Keratinocyte (primary cell): ENCODE measurements at regions not wholly inside any gene's neighbourhood (a gene's known extent, or its start where the extent isn't known, plus 50 kb on each side); places are given as distances from the start of the nearest gene placed in this dataset.

ENCODE experiments used
- DNase-seq: peaks from one replicate; pipeline ENCODE4 v3.0.0-alpha.2; 2011; ENCODE audit warnings: low read depth, missing footprints, low spot score
- FAIRE-seq: peaks from 2 replicates; lab custom pipeline; 2011; peaks lifted over from hg19 to GRCh38; lab: Jason Lieb, UNC
- H2AFZ ChIP-seq: 2 replicates; pipeline ENCODE4 v1.6.0; 2012; ENCODE audit warnings: low read length, control low read depth, inconsistent platforms; ENCODE audit not compliant: control insufficient read depth
- H3K27ac ChIP-seq: 2 replicates; pipeline ENCODE4 v1.5.1; 2011; ENCODE audit warnings: low read length; ENCODE audit not compliant: control insufficient read depth, insufficient read depth
- H3K27me3 ChIP-seq: 3 replicates; pipeline ENCODE4 v1.6.0; 2011; ENCODE audit warnings: low read length; ENCODE audit not compliant: control insufficient read depth, insufficient read depth; ENCODE audit errors: extremely low read depth
- H3K36me3 ChIP-seq, 2 experiments: 2 replicates in 1 of 2; 3 replicates in 1 of 2; pipeline ENCODE4 v1.5.1; 2011; ENCODE audit warnings: low read length in 2 of 2, mild to moderate bottlenecking in 1 of 2; ENCODE audit not compliant: control insufficient read depth in 2 of 2, insufficient read depth in 2 of 2; ENCODE audit errors: extremely low read depth in 1 of 2
- H3K4me1 ChIP-seq: 3 replicates; pipeline ENCODE4 v1.5.1; 2011; ENCODE audit warnings: low read length; ENCODE audit not compliant: control insufficient read depth, insufficient read depth; ENCODE audit errors: extremely low read depth
- H3K4me2 ChIP-seq: 3 replicates; pipeline ENCODE4 v1.6.0; 2011; ENCODE audit warnings: low read depth, low read length; ENCODE audit not compliant: control insufficient read depth, insufficient read depth; ENCODE audit errors: extremely low read depth
- H3K4me3 ChIP-seq, 3 experiments: fragments of 200-600 bp in 1 of 3; sonication (generic) in 1 of 3; 2 replicates in 2 of 3; 3 replicates in 1 of 3; pipeline ENCODE4 v1.5.1; 2011 to 2016; ENCODE audit warnings: low read length in 3 of 3, mild to moderate bottlenecking in 3 of 3, control low read depth in 2 of 3, inconsistent platforms in 1 of 3, low read depth in 1 of 3, mixed read lengths in 1 of 3, mixed run types in 1 of 3, moderate library complexity in 1 of 3; ENCODE audit not compliant: control insufficient read depth in 2 of 3, insufficient read depth in 2 of 3; ENCODE audit errors: extremely low read depth in 1 of 3
- H3K79me2 ChIP-seq: 2 replicates; pipeline ENCODE4 v1.6.0; 2012; ENCODE audit warnings: low read length; ENCODE audit not compliant: control insufficient read depth, insufficient read depth
- H3K9ac ChIP-seq: 3 replicates; pipeline ENCODE4 v1.6.0; 2011; ENCODE audit warnings: low read length; ENCODE audit not compliant: control insufficient read depth, insufficient read depth; ENCODE audit errors: extremely low read depth
- H3K9me1 ChIP-seq: 3 replicates; pipeline ENCODE4 v1.6.0; 2011; ENCODE audit warnings: low read length; ENCODE audit not compliant: control insufficient read depth, insufficient read depth; ENCODE audit errors: extremely low read depth
- H3K9me3 ChIP-seq: 2 replicates; pipeline ENCODE4 v1.5.1; 2012; ENCODE audit warnings: low read depth, low read length; ENCODE audit not compliant: control insufficient read depth
- H4K20me1 ChIP-seq: 3 replicates; pipeline ENCODE4 v1.6.0; 2011; ENCODE audit warnings: low read length; ENCODE audit not compliant: control insufficient read depth, insufficient read depth; ENCODE audit errors: extremely low read depth
- EZH2 ChIP-seq: IDR thresholded peaks from one replicate; pipeline ENCODE4 v1.6.1; 2012; ENCODE audit warnings: inconsistent platforms, mild to moderate bottlenecking, low read length, moderate library complexity
- dilution Hi-C: fragments of 300-500 bp; cut with MboI; formaldehyde crosslinking; loops from one replicate; pipeline ENCODE4 v1.7.0; 2020; ENCODE audit warnings: low sequenced_read_pairs; ENCODE audit not compliant: extremely low pct_ligation_motif_present
- TF ChIP-seq, protein P1 (sequence below), 3 experiments: IDR thresholded peaks in 1 of 3; conservative IDR thresholded peaks in 1 of 3; optimal IDR thresholded peaks in 1 of 3; 2 replicates in 2 of 3; 3 replicates in 1 of 3; pipeline versions ENCODE3 to v1.5.1; 2011; ENCODE audit warnings: low read length in 3 of 3, mild to moderate bottlenecking in 3 of 3, moderate library complexity in 2 of 3, control low read depth in 1 of 3, inconsistent platforms in 1 of 3; ENCODE audit not compliant: insufficient read depth in 2 of 3; ENCODE audit errors: extremely low read depth in 1 of 3

DNA sequence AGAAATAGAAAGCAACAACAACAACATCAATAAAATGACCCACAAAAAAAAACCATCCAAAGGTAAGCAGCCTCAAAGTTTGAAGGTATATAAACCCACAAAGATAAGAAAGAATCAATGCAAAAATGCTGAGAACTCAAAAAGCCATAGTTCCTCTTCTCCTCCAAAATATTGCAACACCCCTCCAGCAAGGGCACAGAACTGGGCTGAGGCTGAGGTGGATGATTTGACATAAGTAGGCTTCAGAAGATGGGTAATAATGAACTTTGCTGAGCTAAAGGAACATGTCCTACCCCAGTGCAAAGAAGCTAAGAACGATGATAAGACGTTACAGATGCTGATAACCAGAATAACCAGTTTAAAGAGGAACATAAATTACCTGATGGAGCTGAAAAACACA is 188.8 kb upstream of the BTBD3 start:
- Histone ChIP-seq H3K9me3 (no peaks in the 10 kb centered on the region), H3K27ac (no peak overlapping the region), H3K27me3 (no peaks in the 10 kb centered on the region), H4K20me1 (no peaks in the 10 kb centered on the region), H3K9ac (no peak overlapping the region), H3K4me3 (no peak overlapping the region), H2AFZ (no peak overlapping the region), H3K4me2 (no peak overlapping the region), H3K36me3 (no peaks in the 10 kb centered on the region), H3K9me1 (no peaks in the 10 kb centered on the region), H3K79me2 (no peaks in the 10 kb centered on the region), H3K4me1 (no peaks in the 10 kb centered on the region)
- DNase-seq (no peak), FAIRE-seq (no peak)
- dilution Hi-C loops, result no loop called here
- TF ChIP-seq, protein P1, sequence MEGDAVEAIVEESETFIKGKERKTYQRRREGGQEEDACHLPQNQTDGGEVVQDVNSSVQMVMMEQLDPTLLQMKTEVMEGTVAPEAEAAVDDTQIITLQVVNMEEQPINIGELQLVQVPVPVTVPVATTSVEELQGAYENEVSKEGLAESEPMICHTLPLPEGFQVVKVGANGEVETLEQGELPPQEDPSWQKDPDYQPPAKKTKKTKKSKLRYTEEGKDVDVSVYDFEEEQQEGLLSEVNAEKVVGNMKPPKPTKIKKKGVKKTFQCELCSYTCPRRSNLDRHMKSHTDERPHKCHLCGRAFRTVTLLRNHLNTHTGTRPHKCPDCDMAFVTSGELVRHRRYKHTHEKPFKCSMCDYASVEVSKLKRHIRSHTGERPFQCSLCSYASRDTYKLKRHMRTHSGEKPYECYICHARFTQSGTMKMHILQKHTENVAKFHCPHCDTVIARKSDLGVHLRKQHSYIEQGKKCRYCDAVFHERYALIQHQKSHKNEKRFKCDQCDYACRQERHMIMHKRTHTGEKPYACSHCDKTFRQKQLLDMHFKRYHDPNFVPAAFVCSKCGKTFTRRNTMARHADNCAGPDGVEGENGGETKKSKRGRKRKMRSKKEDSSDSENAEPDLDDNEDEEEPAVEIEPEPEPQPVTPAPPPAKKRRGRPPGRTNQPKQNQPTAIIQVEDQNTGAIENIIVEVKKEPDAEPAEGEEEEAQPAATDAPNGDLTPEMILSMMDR (optimal IDR thresholded peaks at IDR 0.05 in 1 of 3, IDR thresholded peaks at IDR 0.05 in 1 of 3, conservative IDR thresholded peaks at IDR 0.05 in 1 of 3; ENCODE audit: extremely low read depth in 1 of 3, insufficient read depth in 2 of 3, low read length in 3 of 3), result no peak
- TF ChIP-seq EZH2, result no peak

DNA sequence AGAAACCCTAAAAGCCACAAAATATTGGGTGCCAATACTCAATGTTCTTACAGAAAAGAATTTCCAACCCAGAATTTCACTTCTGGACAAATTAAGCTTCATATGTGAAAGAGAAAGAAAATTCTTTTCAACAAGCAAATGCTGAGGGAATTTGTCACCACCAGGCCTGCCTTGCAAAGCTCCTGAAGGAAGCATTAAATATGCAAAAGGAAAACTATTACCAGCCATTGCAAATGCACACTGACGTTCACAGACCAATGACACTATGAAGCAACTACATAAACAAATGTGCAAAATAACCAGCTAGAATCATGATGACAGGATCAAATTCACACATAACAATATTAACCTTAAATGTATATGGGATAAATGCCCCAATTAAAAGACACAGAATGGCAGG is 187.9 kb upstream of the BTBD3 start:
- DNase-seq, result no peak
- FAIRE-seq, result no peak
- Histone ChIP-seq H3K27ac (no peak overlapping the region), H3K4me1 (no peaks in the 10 kb centered on the region), H3K27me3 (no peaks in the 10 kb centered on the region), H3K9me3 (no peaks in the 10 kb centered on the region), H2AFZ (no peak overlapping the region), H3K4me2 (no peak overlapping the region), H4K20me1 (no peaks in the 10 kb centered on the region), H3K9me1 (no peaks in the 10 kb centered on the region), H3K4me3 (no peak overlapping the region), H3K9ac (no peak overlapping the region), H3K36me3 (no peaks in the 10 kb centered on the region), H3K79me2 (no peaks in the 10 kb centered on the region)
- TF ChIP-seq EZH2, result no peak
- TF ChIP-seq, protein P1 (optimal IDR thresholded peaks at IDR 0.05 in 1 of 3, IDR thresholded peaks at IDR 0.05 in 1 of 3, conservative IDR thresholded peaks at IDR 0.05 in 1 of 3; ENCODE audit: extremely low read depth in 1 of 3, insufficient read depth in 2 of 3, low read length in 3 of 3), result no peak
- dilution Hi-C loops, result no loop called here
